T-cell (primary cell): ENCODE measurements at regions not wholly inside any gene's neighbourhood (a gene's known extent, or its start where the extent isn't known, plus 50 kb on each side); places are given as distances from the start of the nearest gene placed in this dataset.

ENCODE experiments used
- ATAC-seq, 4 experiments: fragments of 200-7000 bp in 3 of 4; fragments of 150-1000 bp in 1 of 4; cut with Tn5 transposase; replicated peaks in 1 of 4; 1 replicate in 3 of 4; 2 replicates in 1 of 4; pipeline ENCODE4 v1.10.0; 2021; ENCODE audit warnings: moderate library complexity in 3 of 4, mild to moderate bottlenecking in 2 of 4, moderate number of reproducible peaks in 1 of 4
- CTCF ChIA-PET, 2 donors: fragments of 300-600 bp; sonication (Branson Sonifier 250); formaldehyde crosslinking; loops; one replicate each; lab custom pipeline; 2022; ENCODE audit warnings: antibody characterized with exemption in 2 of 2; lab: Charles Lee
- POLR2A ChIA-PET, 2 donors: fragments of 300-600 bp; sonication (Branson Sonifier 250); formaldehyde crosslinking; loops; one replicate each; lab custom pipeline; 2022; ENCODE audit warnings: antibody characterized with exemption in 2 of 2; lab: Charles Lee
- DNase-seq, 35 experiments: peaks; one replicate each; pipeline versions ENCODE4 v3.0.0 to v3.0.0-alpha.2; 2013 to 2023
- H3K27ac ChIP-seq: one replicate; pipeline ENCODE4 v1.5.1; 2013; ENCODE audit warnings: low read length
- H3K27me3 ChIP-seq, 2 experiments: replicated peaks in 1 of 2; 1 replicate in 1 of 2; 2 replicates in 1 of 2; pipeline versions ENCODE4 v1.6.1 to v1.7.0; 2013; ENCODE audit warnings: low read length in 1 of 2, mixed read lengths in 1 of 2; ENCODE audit not compliant: control insufficient read depth in 2 of 2, insufficient read depth in 2 of 2; ENCODE audit errors: extremely low read depth in 1 of 2
- H3K36me3 ChIP-seq, 2 donors: 1 replicate in 1 of 2; 2 replicates in 1 of 2; pipeline versions ENCODE4 v1.6.1 to v1.7.0; 2013; ENCODE audit warnings: low read length in 1 of 2; ENCODE audit not compliant: control insufficient read depth in 2 of 2, insufficient read depth in 1 of 2; ENCODE audit errors: extremely low read depth in 1 of 2
- H3K4me1 ChIP-seq, 2 experiments: 1 replicate in 1 of 2; 2 replicates in 1 of 2; pipeline versions ENCODE4 v1.6.1 to v1.7.0; 2013; ENCODE audit warnings: low read length in 2 of 2, mixed read lengths in 1 of 2; ENCODE audit not compliant: insufficient read depth in 2 of 2, control insufficient read depth in 1 of 2; ENCODE audit errors: extremely low read depth in 1 of 2
- H3K4me3 ChIP-seq, 2 donors: 1 replicate in 1 of 2; 2 replicates in 1 of 2; pipeline versions ENCODE4 v1.5.1 to v1.7.0; 2013; ENCODE audit warnings: mild to moderate bottlenecking in 2 of 2, low read length in 1 of 2, moderate library complexity in 1 of 2; ENCODE audit not compliant: control insufficient read depth in 1 of 2; ENCODE audit errors: extremely low read depth in 1 of 2
- H3K9me3 ChIP-seq: 2 replicates; pipeline ENCODE4 v1.7.0; 2013
- H3K27ac Mint-ChIP-seq, 2 donors: one replicate each; pipeline ENCODE4 v1.8.0; 2020 to 2021; ENCODE audit warnings: mild to moderate bottlenecking in 2 of 2, mixed read lengths in 2 of 2
- H3K27me3 Mint-ChIP-seq, 2 donors: one replicate each; pipeline ENCODE4 v1.8.0; 2021 to 2022; ENCODE audit warnings: mixed read lengths in 2 of 2
- H3K36me3 Mint-ChIP-seq: one replicate; pipeline ENCODE4 v1.8.0; 2021; ENCODE audit warnings: mixed read lengths
- H3K4me1 Mint-ChIP-seq, 3 donors: one replicate each; pipeline ENCODE4 v1.8.0; 2020 to 2022; ENCODE audit warnings: mixed read lengths in 3 of 3, mild to moderate bottlenecking in 1 of 3
- H3K4me3 Mint-ChIP-seq, 3 donors: one replicate each; pipeline ENCODE4 v1.8.0; 2020 to 2022; ENCODE audit warnings: mild to moderate bottlenecking in 3 of 3, mixed read lengths in 3 of 3, moderate library complexity in 3 of 3
- H3K9me3 Mint-ChIP-seq, 3 donors: one replicate each; pipeline ENCODE4 v1.8.0; 2020 to 2022; ENCODE audit warnings: mixed read lengths in 3 of 3
- WGBS: methylation state at CpG from one replicate; pipeline ENCODE4 v1.1.5; 2013; ENCODE audit warnings: missing lambda C conversion rate; ENCODE audit not compliant: insufficient coverage; 5-methylcytosine and 5-hydroxymethylcytosine counted together

DNA sequence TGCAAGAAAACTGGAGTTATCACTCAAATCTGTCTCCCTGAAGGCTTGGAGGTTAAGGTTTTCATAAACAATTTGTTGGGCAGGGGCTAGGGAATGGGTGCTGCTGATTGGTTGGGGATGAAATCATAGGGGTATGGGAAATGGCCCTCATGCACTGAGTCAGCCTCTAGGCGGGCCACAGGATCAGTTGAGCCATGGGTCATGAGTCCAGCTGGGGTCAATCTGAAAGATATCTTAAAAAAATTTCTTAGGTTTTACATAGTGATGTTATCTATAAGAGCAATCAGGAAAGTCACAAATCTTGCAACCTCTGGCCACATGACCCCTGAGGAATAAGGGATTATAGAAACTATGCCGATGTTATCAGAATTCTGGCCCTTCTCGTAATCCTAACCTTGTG, 491.7 kb downstream of the ZIC1 start:
- Histone ChIP-seq H3K4me1 (no peaks in the 10 kb centered on the region), H3K36me3 (no peaks in the 10 kb centered on the region), H3K9me3 (no peaks in the 10 kb centered on the region), H3K27me3 (no peaks in the 10 kb centered on the region), H3K4me3 (no peak overlapping the region), H3K27ac (no peak overlapping the region)
- peaks cover 0 to 4% (median 0%) of the 10 kb centered on the region in 3 donors for H3K9me3 Mint-ChIP-seq
- WGBS = 80% methylated on average over 1 of the region's 3 CpGs
- H3K36me3 Mint-ChIP-seq = no peaks in the 10 kb centered on the region
- no peaks in the 10 kb centered on the region for H3K27me3 Mint-ChIP-seq
- DNase-seq (no peak), ATAC-seq (no peak)
- no peak overlapping the region for H3K4me3 Mint-ChIP-seq
- no peaks in the 10 kb centered on the region for H3K4me1 Mint-ChIP-seq
- POLR2A ChIA-PET = no interaction called here
- H3K27ac Mint-ChIP-seq = no peak overlapping the region
- CTCF ChIA-PET = no interaction called here

DNA sequence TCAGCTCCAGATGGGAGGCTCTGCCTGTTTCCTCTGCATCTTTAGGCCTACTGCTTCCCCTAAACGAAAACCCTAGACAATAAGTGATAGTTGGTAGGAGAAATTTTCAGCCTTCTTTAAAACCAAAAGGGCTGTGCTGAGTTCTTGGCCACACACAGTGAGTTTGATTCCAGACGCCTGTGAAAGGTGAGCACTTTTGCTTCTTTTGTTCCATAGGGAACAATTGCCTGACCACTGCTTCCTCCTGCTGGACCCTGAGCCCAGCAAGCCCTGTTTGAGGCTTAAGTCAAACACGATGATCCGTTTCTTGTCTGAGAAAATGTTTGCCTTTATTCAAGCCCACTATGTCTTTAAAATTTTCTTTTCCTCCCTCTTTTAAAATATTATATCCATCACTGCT, 493.9 kb downstream of the ZIC1 start:
- Histone ChIP-seq H3K4me3 (no peak overlapping the region), H3K36me3 (no peaks in the 10 kb centered on the region), H3K27ac (no peak overlapping the region), H3K9me3 (no peaks in the 10 kb centered on the region), H3K4me1 (no peaks in the 10 kb centered on the region), H3K27me3 (no peaks in the 10 kb centered on the region)
- no peak for DNase-seq
- H3K27ac Mint-ChIP-seq = no peak overlapping the region
- ATAC-seq = no peak
- CTCF ChIA-PET = no interaction called here
- H3K27me3 Mint-ChIP-seq = no peaks in the 10 kb centered on the region
- no peak overlapping the region for H3K4me3 Mint-ChIP-seq
- H3K36me3 Mint-ChIP-seq = no peaks in the 10 kb centered on the region
- no peaks in the 10 kb centered on the region for H3K4me1 Mint-ChIP-seq
- no CpG with 5 or more reads among the region's 4 CpGs for WGBS
- H3K9me3 Mint-ChIP-seq = peaks cover 0 to 4% (median 0%) of the 10 kb centered on the region in 3 donors
- POLR2A ChIA-PET = no interaction called here

DNA sequence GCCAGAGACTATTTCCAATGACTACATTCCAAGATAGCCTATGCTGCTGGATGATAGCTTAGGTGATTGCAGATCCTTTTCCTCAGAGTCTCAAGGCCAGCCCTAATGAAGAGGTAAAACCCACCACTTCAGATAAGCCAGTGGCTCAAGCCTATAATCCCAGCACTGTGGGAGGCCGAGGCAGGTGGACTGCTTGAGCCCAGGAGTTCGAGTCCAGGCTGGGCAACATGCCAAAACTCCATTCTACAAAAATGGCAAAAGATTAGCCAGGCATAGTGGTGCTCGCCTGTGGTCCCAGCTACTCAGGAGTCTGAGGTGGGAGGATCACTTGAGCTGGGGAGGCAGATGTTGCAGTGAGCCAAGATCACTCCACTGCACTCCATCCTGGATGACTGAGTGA, 495.3 kb downstream of the ZIC1 start:
- H3K4me3 Mint-ChIP-seq = no peak overlapping the region
- Histone ChIP-seq H3K36me3 (no peaks in the 10 kb centered on the region), H3K27ac (no peak overlapping the region), H3K4me3 (no peak overlapping the region), H3K9me3 (no peaks in the 10 kb centered on the region), H3K27me3 (no peaks in the 10 kb centered on the region), H3K4me1 (no peaks in the 10 kb centered on the region)
- ATAC-seq (no peak), DNase-seq (no peak)
- no peaks in the 10 kb centered on the region for H3K4me1 Mint-ChIP-seq
- WGBS = no CpG with 5 or more reads among the region's 3 CpGs
- ChIA-PET POLR2A (no interaction called here), CTCF (no interaction called here)
- H3K36me3 Mint-ChIP-seq = no peaks in the 10 kb centered on the region
- H3K27me3 Mint-ChIP-seq = no peaks in the 10 kb centered on the region
- H3K27ac Mint-ChIP-seq = no peak overlapping the region
- peaks cover 0 to 5% (median 4%) of the 10 kb centered on the region in 3 donors for H3K9me3 Mint-ChIP-seq

DNA sequence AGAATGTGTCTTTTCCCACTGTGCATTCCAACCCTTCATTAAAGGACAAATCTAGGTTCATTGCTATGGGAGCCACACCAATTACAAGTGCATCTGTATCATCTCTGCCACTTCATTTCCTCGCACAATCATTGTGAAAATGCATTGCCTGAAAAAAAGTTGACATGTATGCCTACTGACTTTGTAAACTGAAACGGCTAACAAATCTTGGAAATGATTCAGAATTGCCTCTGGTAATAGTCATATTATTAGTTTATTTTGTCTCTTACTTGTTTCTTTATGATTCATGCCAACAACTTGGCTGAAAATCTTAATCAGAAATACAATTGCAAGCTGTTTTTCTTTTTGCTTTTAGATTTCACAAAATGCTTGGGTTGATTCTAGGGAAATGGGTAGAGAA, 497.1 kb downstream of the ZIC1 start:
- ATAC-seq (no peak), DNase-seq (no peak)
- Mint-ChIP-seq H3K9me3 (peaks cover 0 to 8% (median 6%) of the 10 kb centered on the region in 3 donors), H3K36me3 (no peaks in the 10 kb centered on the region), H3K4me1 (no peaks in the 10 kb centered on the region), H3K27me3 (no peaks in the 10 kb centered on the region), H3K27ac (no peak overlapping the region), H3K4me3 (no peak overlapping the region)
- ChIA-PET CTCF (no interaction called here), POLR2A (no interaction called here)
- no peak overlapping the region for H3K27ac ChIP-seq
- no peaks in the 10 kb centered on the region for H3K36me3 ChIP-seq
- no peaks in the 10 kb centered on the region for H3K27me3 ChIP-seq
- no peak overlapping the region for H3K4me3 ChIP-seq
- no peaks in the 10 kb centered on the region for H3K4me1 ChIP-seq
- H3K9me3 ChIP-seq = no peaks in the 10 kb centered on the region
- 60% methylated on average over 1 of the region's 2 CpGs for WGBS

DNA sequence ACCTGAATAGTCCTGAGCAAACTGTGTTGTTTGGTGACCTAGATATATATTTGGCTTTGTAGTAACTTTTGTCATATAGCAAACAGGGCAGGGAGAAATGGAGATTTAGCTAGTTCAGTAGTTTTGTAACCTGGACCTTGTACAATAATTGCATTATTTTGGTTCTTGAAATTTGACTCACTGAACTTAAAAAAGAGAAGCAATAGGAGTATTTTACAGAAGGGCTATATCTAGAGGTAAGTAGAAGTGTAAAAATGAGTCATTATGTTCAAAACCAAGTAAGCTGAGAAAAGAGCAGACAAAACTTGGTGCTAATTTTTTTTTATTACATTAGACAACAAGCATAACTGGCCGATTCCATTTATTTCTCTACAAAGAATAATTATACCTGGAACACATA, 505.4 kb downstream of the ZIC1 start:
- H3K27me3 ChIP-seq = no peaks in the 10 kb centered on the region
- Mint-ChIP-seq H3K4me1 (no peaks in the 10 kb centered on the region), H3K36me3 (no peaks in the 10 kb centered on the region), H3K27ac (no peak overlapping the region), H3K27me3 (no peaks in the 10 kb centered on the region), H3K4me3 (no peak overlapping the region), H3K9me3 (peaks cover 3 to 13% (median 7%) of the 10 kb centered on the region in 3 donors)
- no peaks in the 10 kb centered on the region for H3K9me3 ChIP-seq
- ATAC-seq (no peak), DNase-seq (no peak)
- ChIA-PET CTCF (no interaction called here), POLR2A (no interaction called here)
- no peak overlapping the region for H3K27ac ChIP-seq
- no peaks in the 10 kb centered on the region for H3K4me1 ChIP-seq
- no peak overlapping the region for H3K4me3 ChIP-seq
- H3K36me3 ChIP-seq = no peaks in the 10 kb centered on the region
- 100% methylated on average over 1 of the region's 1 CpG for WGBS

DNA sequence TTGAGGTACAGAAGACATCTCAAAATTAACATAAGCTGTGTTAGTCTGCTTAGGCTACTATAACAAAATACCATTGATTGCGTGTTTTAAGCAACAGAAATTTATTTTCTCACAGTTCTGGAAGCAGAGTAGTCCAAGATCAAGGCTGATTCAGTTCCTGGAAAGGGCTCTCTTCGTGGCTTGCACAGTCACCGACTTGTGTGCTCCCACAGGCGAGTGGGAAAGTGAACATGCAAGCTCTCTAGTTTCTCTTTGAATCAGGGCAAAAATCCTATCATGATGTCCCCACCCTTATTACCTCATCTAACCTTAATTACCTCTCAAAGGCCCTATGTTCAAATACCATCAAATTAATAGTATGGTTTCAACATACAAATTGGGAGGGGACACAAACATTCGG, 505.9 kb downstream of the ZIC1 start:
- H3K27me3 ChIP-seq = no peaks in the 10 kb centered on the region
- ChIA-PET CTCF (no interaction called here), POLR2A (no interaction called here)
- no peaks in the 10 kb centered on the region for H3K36me3 ChIP-seq
- H3K27ac Mint-ChIP-seq = no peak overlapping the region
- no peaks in the 10 kb centered on the region for H3K4me1 Mint-ChIP-seq
- no peaks in the 10 kb centered on the region for H3K36me3 Mint-ChIP-seq
- H3K4me3 ChIP-seq = no peak overlapping the region
- DNase-seq = no peak
- H3K27ac ChIP-seq = no peak overlapping the region
- ATAC-seq = no peak
- 57% methylated on average over 4 of the region's 5 CpGs for WGBS
- no peaks in the 10 kb centered on the region for H3K27me3 Mint-ChIP-seq
- peaks cover 3 to 13% (median 7%) of the 10 kb centered on the region in 3 donors for H3K9me3 Mint-ChIP-seq
- no peak overlapping the region for H3K4me3 Mint-ChIP-seq
- no peaks in the 10 kb centered on the region for H3K9me3 ChIP-seq
- H3K4me1 ChIP-seq = no peaks in the 10 kb centered on the region

DNA sequence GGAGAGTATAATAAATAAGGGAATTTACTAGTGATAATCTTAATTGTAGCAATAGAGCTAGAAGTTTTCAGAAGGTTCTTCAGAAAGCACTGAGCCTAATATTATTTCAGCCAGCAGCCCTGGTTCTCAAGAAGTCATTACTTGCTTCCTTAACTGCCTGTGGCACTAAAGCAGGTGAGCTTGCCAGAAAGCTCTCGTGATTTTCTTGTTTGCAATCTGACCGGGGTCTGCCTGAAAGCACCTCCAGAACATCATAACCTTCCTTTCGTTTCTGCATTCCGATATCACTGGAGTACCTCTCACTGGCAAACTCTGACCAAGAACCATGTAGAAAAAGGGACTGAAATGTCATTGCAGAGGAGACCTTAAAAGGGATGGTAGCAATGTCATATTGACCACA, 510.3 kb downstream of the ZIC1 start:
- Mint-ChIP-seq H3K4me1 (no peaks in the 10 kb centered on the region), H3K36me3 (no peaks in the 10 kb centered on the region), H3K27ac (no peak overlapping the region), H3K27me3 (no peaks in the 10 kb centered on the region), H3K4me3 (no peak overlapping the region), H3K9me3 (peaks cover 0 to 3% (median 0%) of the 10 kb centered on the region in 3 donors)
- no peaks in the 10 kb centered on the region for H3K9me3 ChIP-seq
- POLR2A ChIA-PET = no interaction called here
- no CpG with 5 or more reads among the region's 4 CpGs for WGBS
- no peaks in the 10 kb centered on the region for H3K4me1 ChIP-seq
- no peak for ATAC-seq
- DNase-seq = no peak
- no peaks in the 10 kb centered on the region for H3K36me3 ChIP-seq
- no peak overlapping the region for H3K27ac ChIP-seq
- CTCF ChIA-PET = no interaction called here
- no peaks in the 10 kb centered on the region for H3K27me3 ChIP-seq
- no peak overlapping the region for H3K4me3 ChIP-seq
